Mesothelial cell of epicardium (in vitro differentiated cells): ENCODE measurements at regions not wholly inside any gene's neighbourhood (a gene's known extent, or its start where the extent isn't known, plus 50 kb on each side); places are given as distances from the start of the nearest gene placed in this dataset.
"Not testable (repeated sequence)": the region's sequence is repeated elsewhere in the genome, so short reads cannot be mapped to it uniquely, and the experiment has no call there.

Experiments used
- DNase-seq, 2 experiments: peaks; one replicate each; pipeline ENCODE4 v3.0.0; 2021; ENCODE audit warnings: low spot score in 2 of 2; ENCODE audit not compliant: unreplicated experiment in 2 of 2
- H3K27ac Mint-ChIP-seq: 2 replicates; pipeline ENCODE4 v1.8.0; 2021; ENCODE audit warnings: mixed read lengths
- H3K27me3 Mint-ChIP-seq: 2 replicates; pipeline ENCODE4 v1.8.0; 2021; ENCODE audit warnings: low read depth, mixed read lengths
- H3K36me3 Mint-ChIP-seq: 2 replicates; pipeline ENCODE4 v1.8.0; 2021; ENCODE audit warnings: mixed read lengths
- H3K4me1 Mint-ChIP-seq: 2 replicates; pipeline ENCODE4 v1.8.0; 2021; ENCODE audit warnings: mixed read lengths
- H3K4me3 Mint-ChIP-seq: 2 replicates; pipeline ENCODE4 v1.8.0; 2021; ENCODE audit warnings: mild to moderate bottlenecking, moderate library complexity, mixed read lengths
- H3K9me3 Mint-ChIP-seq: 2 replicates; pipeline ENCODE4 v1.8.0; 2021; ENCODE audit warnings: mixed read lengths
- CTCF ChIP-seq: fragments of 200-600 bp; sonication (generic); IDR thresholded peaks from one replicate; pipeline ENCODE4 v1.5.0; 2021; ENCODE audit warnings: antibody characterized with exemption; ENCODE audit not compliant: unreplicated experiment

- Mint-ChIP-seq H3K27me3 (no peaks in the 10 kb centered on the region), H3K36me3 (no peaks in the 10 kb centered on the region), H3K4me1 (no peaks in the 10 kb centered on the region), H3K9me3 (peaks cover 9% of the 10 kb centered on the region), H3K27ac (no peak overlapping the region), H3K4me3 (no peak overlapping the region)
- no peak for DNase-seq
- TF ChIP-seq CTCF = no peak
These were observed 368.5 kb downstream of the KIF2B start for GRCh38 chr17:54191261-54191660.

- no peak for TF ChIP-seq CTCF
- H3K9me3 Mint-ChIP-seq = peaks cover 6% of the 10 kb centered on the region
- DNase-seq = no peak
- H3K4me3 Mint-ChIP-seq = no peak overlapping the region
- no peaks in the 10 kb centered on the region for H3K36me3 Mint-ChIP-seq
- H3K27me3 Mint-ChIP-seq = no peaks in the 10 kb centered on the region
- H3K4me1 Mint-ChIP-seq = no peaks in the 10 kb centered on the region
- H3K27ac Mint-ChIP-seq = no peak overlapping the region
These were observed 371.5 kb downstream of the KIF2B start for GRCh38 chr17:54194268-54194667.

- Mint-ChIP-seq H3K9me3 (peaks cover 3% of the 10 kb centered on the region), H3K27ac (no peak overlapping the region), H3K27me3 (no peaks in the 10 kb centered on the region), H3K36me3 (no peaks in the 10 kb centered on the region), H3K4me1 (no peaks in the 10 kb centered on the region), H3K4me3 (no peak overlapping the region)
- no peak for TF ChIP-seq CTCF
- DNase-seq = no peak
These were observed 374.0 kb downstream of the KIF2B start for GRCh38 chr17:54196751-54197150.

GRCh38 chr17:54201380-54201779, 378.7 kb downstream of the KIF2B start:
- H3K36me3 Mint-ChIP-seq, DNase-seq, H3K27ac Mint-ChIP-seq, H3K4me1 Mint-ChIP-seq, H3K27me3 Mint-ChIP-seq, H3K9me3 Mint-ChIP-seq, H3K4me3 Mint-ChIP-seq: not testable (repeated sequence)

GRCh38 chr17:54220829-54221228, 398.1 kb downstream of the KIF2B start:
- Mint-ChIP-seq H3K36me3 (no peaks in the 10 kb centered on the region), H3K27me3 (no peaks in the 10 kb centered on the region), H3K4me1 (peaks cover 13% of the 10 kb centered on the region), H3K9me3 (no peaks in the 10 kb centered on the region), H3K27ac (no peak overlapping the region), H3K4me3 (no peak overlapping the region)
- no peak for DNase-seq
- no peak for TF ChIP-seq CTCF

GRCh38 chr17:54221499-54221898, 398.8 kb downstream of the KIF2B start:
- H3K27ac Mint-ChIP-seq = no peak overlapping the region
- H3K4me3 Mint-ChIP-seq = no peak overlapping the region

More at GRCh38 chr17:54221499-54221898, 398.8 kb downstream of the KIF2B start:
- H3K36me3 Mint-ChIP-seq = no peaks in the 10 kb centered on the region
- no peak for TF ChIP-seq CTCF
- peaks cover 9% of the 10 kb centered on the region for H3K4me1 Mint-ChIP-seq
- H3K27me3 Mint-ChIP-seq = no peaks in the 10 kb centered on the region
- no peaks in the 10 kb centered on the region for H3K9me3 Mint-ChIP-seq
- no peak for DNase-seq
